Endodermal cell (in vitro differentiated cells): ENCODE measurements at regions not wholly inside any gene's neighbourhood (a gene's known extent, or its start where the extent isn't known, plus 50 kb on each side); places are given as distances from the start of the nearest gene placed in this dataset.
A peak's percentile ranks its signal among the peaks of the same experiment; 100 is the strongest.

ENCODE experiments used
- DNase-seq: peaks from one replicate; pipeline ENCODE4 v3.0.0-alpha.2; 2017
- H3K27ac ChIP-seq: 2 replicates; pipeline ENCODE4 v1.5.1; 2013; ENCODE audit warnings: mild to moderate bottlenecking, low read depth, low read length, moderate library complexity
- H3K27me3 ChIP-seq: 2 replicates; pipeline ENCODE4 v1.6.1; 2013; ENCODE audit warnings: mild to moderate bottlenecking, low read length, moderate library complexity; ENCODE audit not compliant: insufficient read depth, control insufficient read depth, poor library complexity, severe bottlenecking
- H3K36me3 ChIP-seq: 2 replicates; pipeline ENCODE4 v1.7.0; 2013; ENCODE audit warnings: mild to moderate bottlenecking, low read length, moderate library complexity; ENCODE audit not compliant: control insufficient read depth, insufficient read depth
- H3K4me1 ChIP-seq: one replicate; pipeline ENCODE4 v1.7.0; 2013; ENCODE audit warnings: low read length; ENCODE audit not compliant: control insufficient read depth, insufficient read depth
- H3K4me3 ChIP-seq: 2 replicates; pipeline ENCODE4 v1.5.1; 2013; ENCODE audit warnings: mild to moderate bottlenecking, low read length, moderate library complexity
- H3K9ac ChIP-seq: 2 replicates; pipeline ENCODE4 v1.6.1; 2013; ENCODE audit warnings: mild to moderate bottlenecking, low read length, moderate library complexity; ENCODE audit not compliant: poor library complexity, severe bottlenecking; ENCODE audit errors: extremely low read depth
- H3K9me3 ChIP-seq: 2 replicates; pipeline ENCODE4 v1.6.1; 2013; ENCODE audit warnings: mild to moderate bottlenecking, low read length, moderate library complexity; ENCODE audit not compliant: control insufficient read depth
- H3K27ac Mint-ChIP-seq: 2 replicates; pipeline ENCODE4 v1.8.0; 2020; ENCODE audit warnings: mixed read lengths
- H3K27me3 Mint-ChIP-seq: 2 replicates; pipeline ENCODE4 v1.8.0; 2021; ENCODE audit warnings: mild to moderate bottlenecking, mixed read lengths; ENCODE audit not compliant: insufficient read depth
- H3K36me3 Mint-ChIP-seq: 2 replicates; pipeline ENCODE4 v1.8.0; 2020; ENCODE audit warnings: low read depth, mixed read lengths
- H3K4me1 Mint-ChIP-seq: 2 replicates; pipeline ENCODE4 v1.8.0; 2020; ENCODE audit warnings: mixed read lengths
- H3K4me3 Mint-ChIP-seq: 2 replicates; pipeline ENCODE4 v1.8.0; 2020; ENCODE audit warnings: mild to moderate bottlenecking, moderate library complexity, mixed read lengths
- H3K9me3 Mint-ChIP-seq: 2 replicates; pipeline ENCODE4 v1.8.0; 2020; ENCODE audit warnings: mild to moderate bottlenecking, mixed read lengths
- WGBS, 2 experiments: methylation state at CpG; one replicate each; pipeline versions ENCODE4 v1.1.5 to v1.1.7; 2013; ENCODE audit warnings: missing lambda C conversion rate in 2 of 2, mixed read lengths in 1 of 2; ENCODE audit not compliant: insufficient coverage in 1 of 2, insufficient read length in 1 of 2; 5-methylcytosine and 5-hydroxymethylcytosine counted together
- TF ChIP-seq, protein P1 (sequence below): fragments of 200-600 bp; sonication (generic); conservative IDR thresholded peaks from 2 replicates; pipeline ENCODE4 v1.5.0; 2021; ENCODE audit warnings: antibody characterized with exemption, mild to moderate bottlenecking

DNA sequence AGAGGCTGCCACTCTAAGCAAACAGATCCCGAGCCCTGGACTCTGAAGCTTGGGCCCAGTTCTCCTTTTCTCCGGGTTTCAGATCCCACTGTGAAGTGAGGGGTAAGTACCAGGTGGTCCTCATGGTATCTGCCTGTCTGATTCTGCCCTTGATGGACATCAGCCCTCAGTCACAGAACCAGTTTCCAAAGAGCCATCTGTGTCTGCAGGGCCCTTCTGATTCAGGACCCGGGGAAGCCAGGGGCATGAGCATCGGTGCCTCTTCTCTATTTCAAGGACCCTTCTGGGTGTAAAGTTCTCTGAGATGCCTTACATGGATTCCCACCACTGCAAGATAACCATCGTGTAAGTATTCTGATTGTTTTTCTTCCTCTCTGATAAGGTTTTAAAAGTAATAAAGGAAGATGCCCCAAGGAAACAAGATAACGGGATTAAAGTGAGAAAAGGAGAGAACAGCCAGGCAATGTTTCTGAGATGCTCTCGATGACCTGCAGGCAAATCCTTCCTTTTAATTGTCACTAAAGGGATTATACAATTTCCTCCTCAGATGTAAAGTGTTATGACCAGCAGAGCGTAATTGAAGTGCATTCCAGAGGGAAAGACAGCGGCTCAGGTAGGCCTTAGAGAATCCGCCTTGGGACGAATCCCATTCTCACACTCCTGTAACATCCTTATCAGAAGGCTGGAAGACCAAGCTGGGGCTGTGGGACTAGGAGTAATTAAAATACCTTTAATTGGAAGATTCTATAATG is 924.3 kb downstream of the TBC1D22A start:
- Histone ChIP-seq H3K27me3 (no peaks in the 10 kb centered on the region), H3K27ac (no peak overlapping the region), H3K4me1 (no peaks in the 10 kb centered on the region), H3K9me3 (peaks cover 65% of the 10 kb centered on the region), H3K36me3 (no peaks in the 10 kb centered on the region), H3K4me3 (peak overlapping the region; percentile 30), H3K9ac (no peak overlapping the region)
- WGBS, 2 experiments = 42 to 73% methylated on average over 5 to 11 of the region's 11 CpGs
- TF ChIP-seq, protein P1, sequence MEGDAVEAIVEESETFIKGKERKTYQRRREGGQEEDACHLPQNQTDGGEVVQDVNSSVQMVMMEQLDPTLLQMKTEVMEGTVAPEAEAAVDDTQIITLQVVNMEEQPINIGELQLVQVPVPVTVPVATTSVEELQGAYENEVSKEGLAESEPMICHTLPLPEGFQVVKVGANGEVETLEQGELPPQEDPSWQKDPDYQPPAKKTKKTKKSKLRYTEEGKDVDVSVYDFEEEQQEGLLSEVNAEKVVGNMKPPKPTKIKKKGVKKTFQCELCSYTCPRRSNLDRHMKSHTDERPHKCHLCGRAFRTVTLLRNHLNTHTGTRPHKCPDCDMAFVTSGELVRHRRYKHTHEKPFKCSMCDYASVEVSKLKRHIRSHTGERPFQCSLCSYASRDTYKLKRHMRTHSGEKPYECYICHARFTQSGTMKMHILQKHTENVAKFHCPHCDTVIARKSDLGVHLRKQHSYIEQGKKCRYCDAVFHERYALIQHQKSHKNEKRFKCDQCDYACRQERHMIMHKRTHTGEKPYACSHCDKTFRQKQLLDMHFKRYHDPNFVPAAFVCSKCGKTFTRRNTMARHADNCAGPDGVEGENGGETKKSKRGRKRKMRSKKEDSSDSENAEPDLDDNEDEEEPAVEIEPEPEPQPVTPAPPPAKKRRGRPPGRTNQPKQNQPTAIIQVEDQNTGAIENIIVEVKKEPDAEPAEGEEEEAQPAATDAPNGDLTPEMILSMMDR = no peak
- H3K9me3 Mint-ChIP-seq = peaks cover 63% of the 10 kb centered on the region
- H3K4me3 Mint-ChIP-seq = no peak overlapping the region
- DNase-seq = peak; percentile 57
- H3K36me3 Mint-ChIP-seq = peaks cover 11% of the 10 kb centered on the region
- H3K27me3 Mint-ChIP-seq = peaks cover 18% of the 10 kb centered on the region
- H3K27ac Mint-ChIP-seq = no peak overlapping the region
- peaks cover 15% of the 10 kb centered on the region for H3K4me1 Mint-ChIP-seq

DNA sequence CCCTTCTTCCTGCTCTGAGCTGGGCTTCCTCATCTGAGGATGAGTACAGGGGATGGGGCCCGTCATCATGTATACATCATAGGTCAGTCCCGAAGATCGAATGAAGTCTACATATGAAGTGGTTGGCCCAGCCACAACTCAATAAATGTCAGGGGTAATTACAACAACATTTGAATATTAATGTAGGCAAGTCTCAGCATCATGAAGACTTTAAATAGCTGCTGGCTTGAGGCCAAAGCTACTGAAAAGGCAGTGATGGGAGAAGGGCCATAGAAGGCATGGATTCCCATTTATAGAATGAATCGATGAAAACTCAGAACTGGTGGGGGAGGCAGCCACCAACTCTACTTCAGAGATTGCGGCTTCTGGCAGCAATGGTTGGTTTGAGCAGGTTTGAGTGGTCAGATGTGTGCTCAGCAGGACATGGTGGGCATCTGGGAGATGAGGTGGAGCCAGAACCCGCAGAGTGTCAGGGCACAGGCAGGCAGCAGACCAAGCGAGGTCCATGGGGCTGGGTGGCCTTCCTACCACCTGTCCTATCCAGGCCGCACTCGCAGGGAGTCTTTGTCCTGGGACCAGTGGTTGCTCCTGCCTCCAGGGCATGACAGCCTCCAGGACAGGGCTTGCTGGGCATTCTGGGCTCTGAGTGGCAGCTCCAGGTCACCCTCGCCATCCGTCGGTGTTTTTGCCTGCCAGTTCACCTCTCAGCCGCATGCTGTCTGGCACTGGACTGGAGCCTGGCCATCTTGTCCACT is 919.1 kb downstream of the TBC1D22A start:
- 95 to 98% methylated on average over 4 to 13 of the region's 13 CpGs for WGBS, 2 experiments
- peaks cover 13% of the 10 kb centered on the region for H3K36me3 Mint-ChIP-seq
- no peak for DNase-seq
- peaks cover 52% of the 10 kb centered on the region for H3K9me3 Mint-ChIP-seq
- Histone ChIP-seq H3K36me3 (no peaks in the 10 kb centered on the region), H3K9me3 (peaks cover 50% of the 10 kb centered on the region), H3K27ac (no peak overlapping the region), H3K9ac (no peak overlapping the region), H3K4me1 (peaks cover 8% of the 10 kb centered on the region), H3K4me3 (no peak overlapping the region), H3K27me3 (no peaks in the 10 kb centered on the region)
- H3K27me3 Mint-ChIP-seq = peaks cover 23% of the 10 kb centered on the region
- H3K27ac Mint-ChIP-seq = no peak overlapping the region
- peaks cover 29% of the 10 kb centered on the region for H3K4me1 Mint-ChIP-seq
- H3K4me3 Mint-ChIP-seq = no peak overlapping the region
- TF ChIP-seq, protein P1 = no peak

DNA sequence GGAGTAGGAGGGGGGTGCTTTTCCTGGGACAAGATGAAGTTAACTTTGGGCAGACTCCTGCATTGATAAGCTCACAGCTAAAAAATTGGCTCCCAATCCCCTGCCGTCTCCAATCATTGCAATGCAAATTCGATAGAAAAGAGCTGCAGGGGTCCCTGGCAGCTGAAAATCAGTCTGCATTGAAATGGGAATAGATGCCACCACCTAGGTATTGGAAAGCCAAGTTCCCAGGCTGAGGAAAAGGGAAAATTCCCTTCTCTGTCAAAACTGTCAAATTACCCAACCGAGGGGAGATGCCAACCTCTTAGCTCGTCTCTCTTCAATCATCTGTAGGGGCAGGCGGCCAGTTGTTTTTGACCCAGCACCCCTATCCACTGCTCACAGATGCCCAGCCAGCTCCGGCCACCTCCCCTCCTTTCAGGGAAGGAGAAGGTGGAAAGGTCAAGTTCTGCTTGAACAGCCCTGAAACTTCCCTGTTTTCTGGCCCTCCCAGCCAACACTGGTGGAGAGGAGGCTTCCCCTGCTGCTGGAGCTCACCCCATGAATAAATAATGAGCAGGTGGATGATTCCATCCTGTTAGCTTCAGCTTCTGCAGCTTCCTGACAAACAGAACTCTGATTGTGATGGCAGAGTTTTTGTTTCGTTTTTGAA is 916.3 kb downstream of the TBC1D22A start:
- peak; percentile 68 for DNase-seq
- no peak overlapping the region for H3K27ac Mint-ChIP-seq

More for the DNA sequence above, 916.3 kb downstream of the TBC1D22A start:
- H3K9me3 Mint-ChIP-seq = peaks cover 24% of the 10 kb centered on the region
- Histone ChIP-seq H3K4me3 (no peak overlapping the region), H3K36me3 (no peaks in the 10 kb centered on the region), H3K27me3 (no peaks in the 10 kb centered on the region), H3K9ac (no peak overlapping the region), H3K27ac (no peak overlapping the region), H3K9me3 (peaks cover 24% of the 10 kb centered on the region), H3K4me1 (peaks cover 8% of the 10 kb centered on the region)
- no peak overlapping the region for H3K4me3 Mint-ChIP-seq
- H3K27me3 Mint-ChIP-seq = peaks cover 28% of the 10 kb centered on the region
- TF ChIP-seq, protein P1 = no peak
- H3K4me1 Mint-ChIP-seq = peaks cover 25% of the 10 kb centered on the region
- peaks cover 10% of the 10 kb centered on the region for H3K36me3 Mint-ChIP-seq
- WGBS, 2 experiments = 49 to 59% methylated on average over 3 to 7 of the region's 7 CpGs
